ENCODE measurements at regions not wholly inside any gene's neighbourhood (a gene's known extent, or its start where the extent isn't known, plus 50 kb on each side); places are given as distances from the start of the nearest gene placed in this dataset.

DNA sequence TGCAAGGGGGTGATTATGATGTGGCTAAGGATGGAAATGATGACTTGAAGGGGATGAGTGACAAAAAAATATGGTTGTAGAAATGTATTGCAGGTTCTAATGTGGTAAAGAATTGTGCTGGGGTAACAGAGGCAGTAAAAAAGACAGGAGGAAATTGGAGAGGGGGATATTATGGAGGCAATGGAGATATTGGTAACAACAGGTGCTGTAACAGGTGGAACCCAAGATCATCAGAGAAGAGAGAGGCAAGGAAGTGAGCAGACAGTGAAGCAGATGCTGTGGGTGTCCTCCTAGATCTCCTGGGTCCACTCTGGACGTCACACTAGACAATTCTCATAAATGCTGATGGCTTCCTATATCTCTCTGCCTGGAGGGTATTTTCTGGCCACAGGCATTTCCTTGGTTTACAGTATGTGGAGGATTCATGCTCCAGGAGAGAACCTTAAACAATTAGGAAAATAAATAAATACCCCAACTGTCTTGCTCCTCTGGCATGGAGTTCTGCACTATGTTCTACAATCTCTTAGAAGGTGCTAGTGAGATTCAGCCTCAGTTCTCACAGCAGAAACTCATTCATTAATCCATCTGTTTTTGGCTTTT is 620.3 kb upstream of the PLXNA2 start:
- no peak for DNase-seq

- DNase-seq, result no peak
Measured at GRCh38 chr1:208866386-208866955, 622.3 kb upstream of the PLXNA2 start.

DNA sequence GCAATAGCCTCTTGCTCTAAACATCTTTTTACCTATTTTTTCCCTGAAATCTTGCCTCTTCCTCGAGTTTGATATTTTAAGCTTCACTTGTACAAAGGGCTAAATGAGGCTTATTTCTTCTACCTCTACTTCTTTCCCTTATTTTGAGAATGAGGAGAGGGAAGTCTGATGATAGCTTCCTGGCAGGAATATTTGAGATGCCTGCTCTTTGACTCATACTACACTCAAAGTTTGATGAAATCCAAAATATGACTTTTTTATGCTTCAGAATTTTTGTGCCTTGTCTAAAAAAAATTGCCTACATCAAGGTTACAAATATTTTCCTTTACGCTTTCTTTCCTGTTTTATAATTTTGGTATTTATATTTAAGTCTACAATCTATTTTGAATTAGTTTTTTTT is 624.4 kb upstream of the PLXNA2 start:
- no peak for DNase-seq

DNA sequence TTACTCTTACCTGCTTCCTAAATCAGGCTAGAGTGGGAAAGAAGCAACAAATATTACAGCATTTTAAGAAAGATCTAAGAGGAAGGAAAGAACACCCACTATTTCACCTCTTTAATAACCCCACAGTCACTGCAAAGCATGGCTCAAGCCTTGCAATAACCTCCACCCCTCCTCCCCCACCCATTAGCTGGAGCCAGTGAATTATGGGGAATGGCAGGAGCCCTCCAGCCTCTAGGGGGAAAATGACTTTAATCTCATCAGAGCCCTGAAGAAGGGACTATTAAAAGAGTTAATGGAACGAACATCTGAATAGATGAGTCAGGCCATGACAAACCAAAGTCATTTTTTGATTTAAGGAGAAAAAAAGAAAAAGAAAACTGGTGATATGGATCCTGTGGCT is 630.7 kb upstream of the PLXNA2 start:
- DNase-seq, result no peak

DNA sequence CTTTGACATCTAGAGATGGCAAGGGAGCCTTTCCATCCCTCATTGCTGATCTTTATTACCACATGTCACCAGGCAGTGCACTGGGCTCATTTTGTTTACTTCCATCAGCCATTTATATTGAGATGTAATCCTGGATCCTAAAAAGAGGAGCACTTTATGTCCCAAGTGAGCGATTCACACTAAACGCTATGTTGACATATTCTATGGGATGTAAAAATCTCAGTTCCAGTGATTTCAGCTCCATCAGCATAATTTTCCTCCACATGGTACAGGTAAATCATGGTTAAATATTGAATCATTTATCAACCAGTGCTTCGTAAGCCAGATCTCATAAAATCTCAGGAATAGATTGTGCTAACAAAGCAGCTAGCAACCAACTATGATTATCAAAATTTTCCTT is 634.8 kb upstream of the PLXNA2 start:
- no peak for DNase-seq

- no peak for DNase-seq
Measured at GRCh38 chr1:208880433-208881100, 636.4 kb upstream of the PLXNA2 start.

DNA sequence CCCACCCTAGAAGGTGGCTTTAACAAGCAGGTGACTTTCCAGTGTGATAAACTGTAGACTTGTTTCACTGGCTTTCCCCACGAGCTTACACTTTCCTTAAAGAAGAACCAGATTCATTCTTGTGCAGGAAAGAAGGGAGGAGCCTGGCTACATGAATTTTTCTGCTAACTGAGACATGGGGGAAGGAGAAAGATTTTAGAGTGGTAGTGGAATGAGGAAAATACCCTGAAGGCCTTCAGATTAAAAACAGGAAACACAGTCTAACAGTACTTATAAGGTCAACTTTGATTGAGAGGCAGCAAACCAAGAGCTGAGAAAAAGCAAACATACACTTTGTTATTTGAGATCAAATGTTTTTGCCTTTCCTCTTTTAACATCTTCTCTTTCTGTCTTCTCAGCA is 640.9 kb upstream of the PLXNA2 start:
- no peak for DNase-seq

- DNase-seq, result no peak
Measured at GRCh38 chr1:208885650-208886049, 641.5 kb upstream of the PLXNA2 start.

- no peak for DNase-seq
Measured at GRCh38 chr1:208888376-208888775, 644.2 kb upstream of the PLXNA2 start.

DNA sequence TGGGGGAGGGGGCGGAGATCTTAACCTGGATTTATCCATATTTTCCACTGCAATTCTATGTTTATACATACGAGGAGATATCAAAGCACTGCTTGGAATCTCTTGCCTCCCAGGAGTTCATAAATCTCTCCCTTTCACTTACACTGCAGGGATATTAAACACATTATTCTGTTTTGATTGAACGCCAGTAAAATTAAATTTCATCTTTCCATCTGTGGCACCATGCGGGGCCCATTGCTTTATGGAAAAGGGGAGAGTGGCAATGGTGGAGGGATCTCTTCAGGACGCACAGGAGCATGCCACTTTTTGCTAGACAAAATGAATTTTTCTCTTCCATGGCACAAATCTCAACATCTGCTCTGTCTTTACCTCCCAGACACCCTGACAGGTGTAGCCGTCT is 648.0 kb upstream of the PLXNA2 start:
- no peak for DNase-seq

GRCh38 chr1:208893251-208893650 is 649.1 kb upstream of the PLXNA2 start:
- no peak for DNase-seq

DNA sequence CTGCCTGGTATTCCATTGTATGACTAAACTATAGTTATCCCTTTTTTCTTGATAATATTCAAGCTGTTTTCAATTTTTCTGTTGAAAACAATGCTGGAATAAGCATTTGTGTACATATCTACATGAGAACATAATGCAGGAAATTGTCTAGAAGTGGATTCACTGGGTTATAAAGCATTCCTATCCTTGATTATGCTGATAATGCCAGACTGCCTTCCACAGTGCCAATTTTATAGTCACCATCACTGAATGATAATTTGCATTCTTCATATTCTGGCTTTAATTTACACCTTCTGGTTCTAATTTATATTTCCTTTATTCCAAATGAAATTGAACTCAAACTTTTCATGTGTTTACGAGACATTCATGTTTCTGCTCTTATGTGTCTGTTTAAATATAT is 651.0 kb upstream of the PLXNA2 start:
- DNase-seq, result no peak

- DNase-seq, result no peak
Measured at GRCh38 chr1:208895820-208896219, 651.6 kb upstream of the PLXNA2 start.

GRCh38 chr1:208896768-208897167 is 652.6 kb upstream of the PLXNA2 start:
- DNase-seq, result no peak

DNA sequence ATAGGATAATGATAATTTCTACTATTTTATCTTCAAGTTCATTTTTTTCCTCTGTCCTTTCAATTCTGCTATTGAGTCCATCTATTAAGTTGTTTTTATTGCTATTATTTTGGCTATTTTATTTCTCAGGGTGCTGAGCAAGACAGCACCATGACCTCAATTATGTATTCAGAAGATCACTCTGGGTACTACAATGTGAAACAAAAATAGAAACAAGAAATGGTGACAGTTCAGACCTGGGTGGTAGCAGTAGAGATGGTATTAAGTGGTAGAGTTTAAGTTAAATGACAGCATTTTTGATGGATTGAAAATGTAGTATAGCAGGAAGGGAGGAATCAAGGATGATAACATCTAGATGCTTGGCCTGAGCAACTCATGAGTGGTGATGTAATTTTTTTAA is 655.3 kb upstream of the PLXNA2 start:
- no peak for DNase-seq

GRCh38 chr1:208903251-208903905 is 659.2 kb upstream of the PLXNA2 start:
- no peak for DNase-seq

DNA sequence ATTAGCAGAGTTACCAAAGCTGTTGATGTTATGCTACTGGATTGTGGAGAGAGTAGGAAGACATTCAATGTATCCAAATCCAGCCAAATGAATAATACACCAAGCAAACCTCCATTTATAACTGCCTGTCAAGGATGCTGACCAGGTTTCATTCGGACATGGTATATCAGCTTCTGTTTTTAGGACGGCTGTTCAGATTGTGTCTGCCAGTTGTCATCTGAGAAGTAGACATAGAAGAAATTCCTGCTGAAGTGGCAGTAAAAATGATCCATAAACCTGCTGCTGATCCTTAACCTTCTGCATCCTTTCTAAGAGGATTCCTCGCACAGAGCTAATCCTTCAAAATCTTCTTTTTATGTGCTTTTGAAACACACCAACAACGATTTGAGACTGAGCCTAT is 663.6 kb upstream of the PLXNA2 start:
- no peak for DNase-seq

DNA sequence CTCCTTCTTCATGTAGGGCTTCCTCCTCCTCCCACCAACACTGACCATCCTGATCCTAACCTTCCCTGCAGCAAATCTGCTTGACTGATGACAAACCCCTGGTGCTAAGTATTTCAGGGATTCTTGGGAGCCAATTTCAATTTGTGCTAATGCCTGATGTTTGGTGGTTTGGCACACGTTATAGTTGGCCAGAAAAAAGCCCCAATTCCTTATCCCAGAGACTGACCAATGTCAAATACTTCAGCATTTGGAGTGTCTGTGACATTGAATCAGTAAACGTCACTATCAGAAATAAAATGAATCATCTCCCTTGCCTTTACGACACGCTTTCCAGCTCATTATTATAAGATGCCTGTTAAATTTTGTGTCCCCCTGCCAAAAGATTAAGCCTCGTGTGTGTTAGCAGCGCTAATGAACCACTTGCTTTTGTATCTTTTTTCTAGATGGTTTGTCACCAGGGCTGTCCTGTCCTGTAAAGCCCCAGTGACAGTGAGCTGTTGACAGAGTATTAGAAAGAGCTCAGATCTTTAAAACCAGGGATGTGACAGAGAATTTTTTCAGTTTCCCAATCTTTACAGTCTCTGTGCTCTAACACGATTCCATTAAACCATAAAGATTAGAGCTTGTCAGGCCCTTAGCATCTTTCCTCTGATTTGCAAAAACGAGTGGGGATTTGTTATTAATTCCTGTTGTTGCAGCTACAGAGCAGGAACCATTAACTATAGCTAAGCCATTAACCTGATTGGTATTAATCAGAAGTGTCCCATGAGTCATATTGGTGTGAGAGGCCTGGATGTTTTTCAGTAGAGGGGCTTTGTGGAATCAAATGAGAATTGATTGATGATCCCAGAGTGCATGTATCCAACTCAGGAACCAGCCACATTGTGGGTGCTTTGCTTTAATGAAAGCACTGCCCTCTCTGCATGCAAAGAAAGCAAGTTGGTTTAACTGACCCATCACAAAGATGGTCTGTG is 665.1 kb upstream of the PLXNA2 start:
- no peak for DNase-seq

DNA sequence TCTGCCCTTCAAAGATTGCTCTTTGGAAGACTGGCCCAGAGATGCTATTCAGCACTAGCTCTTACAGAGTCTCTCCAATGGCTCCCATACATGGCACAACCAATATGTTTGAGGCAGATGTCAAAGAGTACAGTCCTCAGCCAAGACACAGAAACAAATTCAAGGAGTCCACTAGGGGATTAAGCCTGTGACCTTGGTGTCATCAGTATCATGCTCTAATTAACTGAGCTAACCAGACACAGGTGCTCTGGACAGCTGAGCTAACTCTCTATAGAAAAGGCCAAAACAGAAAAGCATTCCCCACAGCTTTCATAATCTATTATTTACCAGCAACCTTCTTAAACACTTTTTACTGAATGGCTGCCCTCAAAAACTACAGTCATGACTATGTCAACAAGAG is 666.0 kb upstream of the PLXNA2 start:
- no peak for DNase-seq

- no peak for DNase-seq
Measured at GRCh38 chr1:208917281-208917680, 666.2 kb upstream of the CAMK1G start.

- DNase-seq, result no peak
Measured at GRCh38 chr1:208917723-208918122, 665.8 kb upstream of the CAMK1G start.

- DNase-seq, result no peak
Measured at GRCh38 chr1:208918160-208918559, 665.4 kb upstream of the CAMK1G start.

GRCh38 chr1:208919371-208919770 is 664.1 kb upstream of the CAMK1G start:
- DNase-seq, result no peak

Data from NCI-H2081 treated with DMSO at 0.1 percent for 48 hours (cell line).